ENCODE measurements at regions not wholly inside any gene's neighbourhood (a gene's known extent, or its start where the extent isn't known, plus 50 kb on each side); places are given as distances from the start of the nearest gene placed in this dataset.

GRCh38 chr20:40265825-40266533 lies 423.1 kb downstream of the MAFB start:
- DNase-seq, result no peak

DNA sequence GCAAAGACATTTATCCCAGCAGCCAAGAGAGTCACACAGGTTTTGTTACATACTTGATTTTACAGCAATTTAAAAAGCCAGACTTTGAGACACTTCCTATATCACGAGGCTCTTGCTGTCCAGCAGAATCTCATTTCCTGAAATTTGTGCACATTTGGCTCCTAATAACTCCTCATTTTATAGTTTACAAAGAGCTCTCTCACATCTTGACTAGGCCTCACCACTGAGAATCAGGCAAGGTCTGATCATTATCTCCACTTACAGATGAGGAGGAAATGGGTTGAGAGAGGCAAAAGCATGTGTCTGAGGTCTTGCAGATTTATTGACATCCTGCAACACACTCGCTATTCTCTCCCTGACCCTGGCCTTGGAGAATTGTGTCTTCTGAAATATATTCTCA lies 426.8 kb downstream of the MAFB start:
- DNase-seq, result no peak

DNA sequence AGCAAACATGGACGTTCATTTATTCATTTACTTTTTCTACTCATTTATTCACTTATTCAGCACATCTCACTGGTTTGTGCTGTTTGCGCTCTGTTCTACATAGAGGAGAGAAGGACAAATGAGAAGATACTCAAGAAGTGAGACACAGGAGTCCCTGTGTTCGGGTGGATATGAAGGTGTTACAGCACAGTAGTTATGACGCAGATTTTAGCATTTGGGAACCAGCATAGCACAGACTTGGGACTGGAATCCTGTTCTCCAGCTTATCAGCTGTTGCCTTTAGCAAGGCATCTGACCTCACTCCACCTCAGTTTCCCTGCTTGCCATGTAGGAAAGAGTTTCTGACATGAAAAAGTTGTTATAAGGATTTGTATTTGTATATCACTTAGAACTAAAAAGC lies 430.1 kb downstream of the MAFB start:
- DNase-seq, result no peak

DNA sequence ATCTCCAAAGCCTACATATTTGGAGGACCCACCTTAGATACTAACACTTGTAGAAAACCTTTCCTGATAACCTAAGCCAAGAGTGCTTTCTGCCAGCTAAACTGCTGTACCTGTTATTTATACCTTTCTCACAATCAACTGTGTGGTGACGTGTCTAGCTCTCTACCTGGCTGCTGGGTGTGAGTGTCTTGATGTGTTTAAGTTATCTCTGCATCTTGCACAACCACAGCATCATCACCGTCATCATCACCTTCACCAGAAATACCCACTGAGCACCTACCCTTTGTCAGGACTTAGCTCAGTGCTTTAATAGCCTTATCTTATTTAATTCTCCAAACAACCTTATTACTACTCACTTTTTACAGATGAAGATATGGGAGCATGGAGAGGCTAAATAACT lies 431.3 kb downstream of the MAFB start:
- DNase-seq, result no peak

DNA sequence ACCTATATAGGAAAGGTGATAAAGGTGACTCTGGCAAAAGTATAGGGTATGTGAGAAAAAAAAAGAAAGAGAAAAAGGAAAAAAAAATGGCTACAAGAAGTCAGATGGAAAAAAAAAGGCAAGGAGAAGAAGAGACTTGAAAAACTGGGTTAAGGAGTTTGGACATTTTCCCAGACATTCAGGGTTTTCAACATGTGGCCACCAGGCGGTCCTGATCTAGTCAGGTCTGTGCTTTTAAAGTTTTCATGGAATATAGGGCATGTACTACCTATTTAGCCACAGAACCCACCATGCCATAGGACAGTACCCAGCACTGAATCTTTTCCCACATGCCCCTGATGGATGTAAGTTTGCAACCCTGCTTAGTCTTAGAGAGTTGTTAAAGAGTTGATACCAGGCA lies 433.7 kb downstream of the MAFB start:
- no peak for DNase-seq

GRCh38 chr20:40254023-40254772 lies 434.8 kb downstream of the MAFB start:
- DNase-seq, result no peak

- no peak for DNase-seq
Observed at GRCh38 chr20:40251284-40251932, 437.6 kb downstream of the MAFB start.

DNA sequence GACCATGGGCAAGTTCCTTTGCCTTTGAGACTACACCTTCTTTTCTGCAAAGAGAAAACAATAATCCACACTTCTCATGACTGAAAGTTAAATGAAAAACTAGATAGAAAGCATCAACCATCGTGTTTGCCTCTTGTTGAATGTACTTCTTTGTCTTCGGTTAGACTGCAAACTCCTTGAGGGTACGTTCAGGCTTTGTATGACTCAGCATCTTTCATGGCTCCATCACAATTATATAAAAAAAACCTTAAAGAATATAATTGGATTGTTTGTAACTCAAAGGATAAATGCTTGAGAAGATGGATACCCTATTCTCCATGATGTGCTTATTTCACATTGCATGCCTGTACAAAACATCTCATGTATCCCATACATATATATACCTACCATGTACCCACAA lies 439.2 kb downstream of the MAFB start:
- DNase-seq, result no peak

DNA sequence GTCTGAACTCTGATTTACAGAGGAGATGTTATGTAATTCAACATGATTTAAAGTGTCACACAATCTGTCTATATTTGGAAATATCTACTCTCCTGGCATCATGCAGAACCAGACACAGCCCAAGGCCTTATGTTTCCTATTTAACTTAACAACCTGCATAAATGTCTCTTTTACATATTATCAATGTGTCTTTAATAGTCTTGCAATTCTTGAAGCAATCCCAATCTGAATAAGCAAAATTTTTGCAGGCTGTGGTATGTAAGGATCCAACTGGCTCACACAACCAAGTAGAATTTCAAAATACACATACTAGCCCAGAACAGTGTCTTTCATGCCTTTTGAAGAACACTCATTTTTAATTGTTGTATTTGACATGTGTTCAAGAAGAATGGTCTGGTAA lies 443.2 kb downstream of the MAFB start:
- no peak for DNase-seq

DNA sequence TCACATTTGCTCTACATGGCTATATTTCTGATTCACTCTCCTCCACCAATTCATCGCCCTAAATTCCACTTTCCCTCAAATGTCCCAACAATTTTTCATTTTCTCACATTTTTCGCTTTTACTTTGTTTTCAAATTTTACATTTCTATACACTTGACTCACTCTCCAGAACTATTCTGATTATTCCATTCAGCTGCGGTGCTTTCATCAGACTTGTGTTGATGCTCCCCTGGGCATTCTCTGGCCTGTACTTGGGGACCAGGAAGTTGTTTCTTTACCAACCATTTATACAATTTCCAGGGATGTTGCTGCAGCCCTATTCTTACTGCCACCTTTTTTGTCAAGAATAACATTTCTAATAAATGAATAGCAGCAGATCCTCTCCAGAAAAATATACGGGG lies 444.8 kb downstream of the MAFB start:
- no peak for DNase-seq

DNA sequence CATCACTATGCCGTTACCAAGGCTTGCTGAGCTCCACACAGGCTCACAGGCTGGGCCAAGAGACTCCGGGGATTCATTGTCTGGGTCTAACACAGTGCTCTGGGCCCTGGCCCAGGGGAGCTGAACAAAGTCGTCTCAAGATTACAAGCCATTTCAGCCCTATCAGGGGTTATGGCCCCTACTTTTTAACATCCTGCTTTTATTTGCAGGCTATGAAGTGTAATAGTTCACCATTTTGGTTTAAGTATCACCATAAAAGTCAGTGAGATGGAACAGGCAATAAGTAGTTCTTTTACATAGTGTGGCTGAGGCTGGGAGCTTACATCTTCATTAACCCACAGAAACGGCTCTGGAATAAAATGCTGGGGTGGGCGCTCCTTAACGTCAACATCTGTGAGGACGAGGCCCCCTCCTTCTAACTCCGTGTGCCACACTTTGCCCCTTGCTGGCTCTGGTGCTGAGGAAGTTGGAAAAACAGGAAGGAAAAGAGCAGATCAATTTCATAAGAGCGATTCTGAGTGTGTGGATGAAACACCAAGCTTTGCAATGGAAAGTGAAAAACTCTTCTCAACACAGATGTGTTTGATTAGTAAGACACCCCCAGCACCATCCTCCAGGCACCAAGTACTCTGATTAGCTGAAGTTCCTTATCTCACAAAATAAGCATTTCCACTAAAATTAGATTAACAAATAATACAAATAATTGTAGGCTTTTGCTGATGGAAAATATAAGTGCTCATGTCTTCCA lies 447.3 kb downstream of the MAFB start:
- no peak for DNase-seq

DNA sequence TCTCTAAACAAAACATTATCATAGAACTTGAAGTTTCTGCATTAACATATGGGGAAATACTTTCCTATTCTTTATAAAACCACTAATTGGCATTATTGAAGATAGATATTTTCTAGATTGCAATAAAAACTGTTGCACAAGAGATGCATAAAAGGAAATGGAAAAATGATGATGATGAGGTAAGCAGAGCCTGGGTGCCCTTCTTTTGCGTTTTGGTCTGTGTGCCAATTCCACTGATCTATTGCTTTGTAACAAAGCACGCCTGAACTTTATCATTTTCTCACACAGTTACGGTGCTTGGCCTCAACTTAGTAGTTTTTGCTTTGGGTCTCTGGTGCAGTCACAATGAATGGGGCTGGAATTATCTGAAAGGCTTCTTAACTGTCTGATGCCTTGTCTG lies 450.5 kb downstream of the MAFB start:
- DNase-seq, result no peak

- no peak for DNase-seq
Observed at GRCh38 chr20:40234593-40234992, 454.4 kb downstream of the MAFB start.

DNA sequence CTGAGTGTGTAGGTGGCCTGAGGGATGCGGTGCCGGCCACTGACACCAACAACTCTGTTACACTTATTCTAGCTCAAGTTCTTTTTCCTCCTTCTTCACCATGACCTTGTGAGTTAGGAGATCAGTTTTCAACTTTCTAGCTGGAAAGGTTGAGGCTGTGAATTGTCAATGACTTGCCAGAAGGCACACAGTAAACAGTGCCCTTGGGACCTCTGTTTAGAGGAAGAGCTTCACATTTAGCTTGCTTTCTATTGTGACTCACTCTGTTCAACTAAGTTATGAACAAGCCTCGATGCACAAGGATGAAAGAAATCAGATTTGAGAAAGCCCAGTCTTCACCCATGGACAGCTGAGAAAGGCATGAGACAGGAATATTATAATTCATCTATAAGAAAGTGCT lies 455.6 kb downstream of the MAFB start:
- no peak for DNase-seq

DNA sequence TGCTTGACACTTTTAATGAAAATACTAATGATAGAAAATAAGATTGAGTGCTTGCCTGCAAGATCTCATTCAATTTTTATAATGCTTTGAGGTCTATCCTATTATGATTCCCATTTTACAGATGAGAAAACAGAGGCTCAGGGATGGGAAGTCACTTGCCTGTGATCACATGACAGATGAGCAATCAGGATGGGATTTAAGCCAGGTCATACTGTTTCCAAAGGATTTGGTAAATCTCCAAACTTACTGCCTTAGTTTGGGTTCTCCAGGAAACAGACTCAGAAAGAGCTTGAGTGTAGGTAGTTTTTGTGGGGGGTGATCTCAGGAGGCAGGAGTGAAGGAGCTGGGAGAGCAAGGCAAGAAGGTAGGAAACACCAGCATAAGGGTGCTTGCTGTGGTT lies 456.3 kb downstream of the MAFB start:
- no peak for DNase-seq

- no peak for DNase-seq
Observed at GRCh38 chr20:40232273-40232672, 456.8 kb downstream of the MAFB start.

- no peak for DNase-seq
Observed at GRCh38 chr20:40230486-40230885, 458.6 kb downstream of the MAFB start.

DNA sequence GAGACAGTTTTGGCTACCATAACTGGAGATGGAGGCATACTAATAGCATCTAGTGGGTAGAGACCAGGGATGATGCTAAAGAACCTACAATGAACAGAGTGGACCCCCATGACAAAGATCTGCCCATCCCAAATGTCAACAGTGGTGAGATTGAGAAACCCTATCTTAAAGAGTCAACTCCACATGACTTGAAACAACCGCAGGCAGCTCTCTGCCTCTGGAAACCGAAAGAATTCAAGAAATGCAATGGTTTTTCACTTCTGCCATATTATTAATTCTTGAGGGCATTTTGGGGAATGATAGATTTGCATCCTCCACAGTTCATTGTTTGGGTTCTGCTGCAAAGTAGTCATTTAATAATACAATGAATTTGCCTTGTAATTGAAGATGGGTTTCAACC lies 463.4 kb downstream of the MAFB start:
- no peak for DNase-seq

GRCh38 chr20:40223810-40224209 lies 465.2 kb downstream of the MAFB start:
- no peak for DNase-seq

DNA sequence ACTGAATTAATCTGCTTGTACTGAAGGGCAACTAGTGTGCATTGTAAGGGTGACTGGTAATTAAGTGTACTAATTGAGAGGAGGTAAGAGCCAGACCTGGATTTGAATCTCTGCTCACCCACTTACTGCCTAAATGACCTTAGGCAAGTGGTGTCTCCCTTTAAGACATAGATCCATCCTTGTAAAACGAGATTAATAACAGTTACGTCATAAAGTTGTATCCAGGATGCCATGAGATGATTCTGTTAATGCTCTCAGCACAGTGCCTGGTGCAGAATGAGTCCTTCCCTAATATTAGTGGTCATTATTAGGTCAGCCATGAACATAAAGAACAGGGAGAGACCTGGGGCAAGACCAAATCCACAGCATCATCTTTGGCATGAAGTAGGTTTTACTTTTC lies 470.1 kb downstream of the MAFB start:
- no peak for DNase-seq

DNA sequence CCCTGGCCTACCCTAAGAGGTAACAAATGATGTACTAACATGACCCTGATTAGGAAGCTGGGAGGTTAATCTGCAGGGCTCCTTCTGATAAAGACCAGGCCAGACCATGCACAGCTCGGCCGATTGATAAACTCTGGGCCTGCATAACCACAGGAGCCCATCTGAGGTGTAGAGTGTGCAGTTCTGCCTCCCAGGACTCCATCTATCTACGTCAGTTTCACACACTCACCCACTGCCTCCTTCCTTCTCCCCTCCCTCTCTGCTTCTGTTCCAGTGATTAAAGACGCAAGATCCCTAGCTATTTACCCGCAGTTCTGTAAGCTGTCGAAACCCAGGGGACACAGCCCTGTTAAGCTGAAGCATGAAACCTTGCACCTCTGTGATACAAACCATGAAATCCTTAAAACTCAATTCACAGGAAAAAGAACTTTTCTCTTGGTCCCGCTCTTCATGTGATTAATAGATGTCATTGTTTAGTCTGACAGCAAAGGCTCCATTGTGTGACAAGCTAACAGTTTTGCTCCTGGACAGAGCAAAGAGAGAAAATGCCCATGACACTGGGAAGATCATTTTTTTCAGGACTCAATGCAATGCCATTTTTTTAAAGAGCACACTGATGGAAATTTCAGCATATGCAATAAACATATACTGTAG lies 470.6 kb downstream of the MAFB start:
- DNase-seq, result no peak

DNA sequence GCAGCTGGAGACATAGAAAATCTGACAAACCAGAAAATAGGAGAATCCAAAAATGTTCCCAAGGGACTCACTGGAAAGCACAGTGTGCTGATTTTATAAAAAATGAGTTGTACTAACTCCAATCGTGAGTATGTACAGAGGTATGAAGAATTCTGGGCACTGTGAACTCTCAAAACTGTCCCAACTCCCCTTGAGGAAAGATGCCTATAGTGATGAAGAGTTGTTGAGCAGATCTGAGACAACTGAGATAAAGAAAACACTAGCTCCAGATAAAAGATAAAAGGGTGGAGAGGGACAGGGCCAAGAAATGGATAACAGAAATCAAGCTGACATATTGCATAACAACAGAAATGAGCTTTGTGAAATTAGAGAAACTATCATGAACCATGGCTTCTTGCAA lies 481.4 kb downstream of the MAFB start:
- no peak for DNase-seq

- no peak for DNase-seq
Observed at GRCh38 chr20:40205971-40206370, 483.1 kb downstream of the MAFB start.

Measured in stimulated activated CD4-positive, alpha-beta T cell treated with anti-CD3 and anti-CD28 coated beads, Interleukin-4, amount 100 ng/mL, for 1 hour (primary cell).